Liver (tissue), 3 donors: ENCODE measurements at regions not wholly inside any gene's neighbourhood (a gene's known extent, or its start where the extent isn't known, plus 50 kb on each side); places are given as distances from the start of the nearest gene placed in this dataset.

Experiments
- ATF3 ChIP-seq: IDR thresholded peaks from 2 replicates; pipeline ENCODE4 v1.6.1; 2016; ENCODE audit warnings: antibody characterized with exemption
- GABPA ChIP-seq, 2 donors: IDR thresholded peaks in 1 of 2; conservative IDR thresholded peaks in 1 of 2; 2 replicates each; pipeline ENCODE4 v1.6.1; 2016; ENCODE audit warnings: antibody characterized with exemption in 2 of 2, mild to moderate bottlenecking in 1 of 2, moderate library complexity in 1 of 2
- HNF4G ChIP-seq: IDR thresholded peaks from 2 replicates; pipeline ENCODE4 v1.6.1; 2016; ENCODE audit warnings: antibody characterized with exemption
- NR2F2 ChIP-seq: IDR thresholded peaks from 2 replicates; pipeline ENCODE4 v1.6.1; 2016; ENCODE audit warnings: antibody characterized with exemption
- RAD21 ChIP-seq, 2 donors: IDR thresholded peaks; 2 replicates each; pipeline ENCODE4 v1.6.1; 2016; ENCODE audit warnings: antibody characterized with exemption in 2 of 2, mild to moderate bottlenecking in 2 of 2
- REST ChIP-seq: IDR thresholded peaks from 2 replicates; pipeline ENCODE4 v1.6.1; 2016; ENCODE audit warnings: antibody characterized with exemption, mild to moderate bottlenecking
- SP1 ChIP-seq: IDR thresholded peaks from 2 replicates; pipeline ENCODE4 v1.6.1; 2018; ENCODE audit warnings: antibody characterized with exemption, mild to moderate bottlenecking
- TAF1 ChIP-seq: conservative IDR thresholded peaks from 2 replicates; pipeline ENCODE4 v1.6.1; 2016; ENCODE audit warnings: antibody characterized with exemption, mild to moderate bottlenecking
- TF ChIP-seq, protein P1 (sequence below): fragments of 150-350 bp; IDR thresholded peaks from 2 replicates; pipeline ENCODE4 v1.5.1; 2017; ENCODE audit warnings: improper control_type of control experiment, low read depth, low read length; ENCODE audit not compliant: missing input control
- TF ChIP-seq, protein P2 (sequence below): IDR thresholded peaks from 2 replicates; pipeline ENCODE4 v1.6.1; 2016; ENCODE audit warnings: antibody characterized with exemption
- donor health status: healthy.
- donor health status: healthy.

GRCh38 chr12:76277480-76277879 is 70.7 kb downstream of the BBS10 start:
- TF ChIP-seq, protein P1, sequence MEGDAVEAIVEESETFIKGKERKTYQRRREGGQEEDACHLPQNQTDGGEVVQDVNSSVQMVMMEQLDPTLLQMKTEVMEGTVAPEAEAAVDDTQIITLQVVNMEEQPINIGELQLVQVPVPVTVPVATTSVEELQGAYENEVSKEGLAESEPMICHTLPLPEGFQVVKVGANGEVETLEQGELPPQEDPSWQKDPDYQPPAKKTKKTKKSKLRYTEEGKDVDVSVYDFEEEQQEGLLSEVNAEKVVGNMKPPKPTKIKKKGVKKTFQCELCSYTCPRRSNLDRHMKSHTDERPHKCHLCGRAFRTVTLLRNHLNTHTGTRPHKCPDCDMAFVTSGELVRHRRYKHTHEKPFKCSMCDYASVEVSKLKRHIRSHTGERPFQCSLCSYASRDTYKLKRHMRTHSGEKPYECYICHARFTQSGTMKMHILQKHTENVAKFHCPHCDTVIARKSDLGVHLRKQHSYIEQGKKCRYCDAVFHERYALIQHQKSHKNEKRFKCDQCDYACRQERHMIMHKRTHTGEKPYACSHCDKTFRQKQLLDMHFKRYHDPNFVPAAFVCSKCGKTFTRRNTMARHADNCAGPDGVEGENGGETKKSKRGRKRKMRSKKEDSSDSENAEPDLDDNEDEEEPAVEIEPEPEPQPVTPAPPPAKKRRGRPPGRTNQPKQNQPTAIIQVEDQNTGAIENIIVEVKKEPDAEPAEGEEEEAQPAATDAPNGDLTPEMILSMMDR: no peak
- TF ChIP-seq NR2F2: no peak
- TF ChIP-seq ATF3: no peak
- TF ChIP-seq SP1: no peak
- no peak for TF ChIP-seq TAF1
- no peak for TF ChIP-seq REST
- TF ChIP-seq RAD21 (IDR thresholded peaks at IDR 0.05): no peak
- TF ChIP-seq, protein P2, sequence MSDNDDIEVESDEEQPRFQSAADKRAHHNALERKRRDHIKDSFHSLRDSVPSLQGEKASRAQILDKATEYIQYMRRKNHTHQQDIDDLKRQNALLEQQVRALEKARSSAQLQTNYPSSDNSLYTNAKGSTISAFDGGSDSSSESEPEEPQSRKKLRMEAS: no peak
- TF ChIP-seq GABPA (IDR thresholded peaks at IDR 0.05 in 1 of 2, conservative IDR thresholded peaks at IDR 0.05 in 1 of 2): no peak
- TF ChIP-seq HNF4G: no peak
